Activated CD8-positive, alpha-beta memory T cell treated with anti-CD3 and anti-CD28 coated beads for 4 hours (primary cell): ENCODE measurements at regions not wholly inside any gene's neighbourhood (a gene's known extent, or its start where the extent isn't known, plus 50 kb on each side); places are given as distances from the start of the nearest gene placed in this dataset.
"Not testable (repeated sequence)": the region's sequence is repeated elsewhere in the genome, so short reads cannot be mapped to it uniquely, and the experiment has no call there.

ENCODE experiments used
- DNase-seq, 2 donors: peaks; one replicate each; pipeline ENCODE4 v3.0.0-alpha.2; 2020; ENCODE audit warnings: low read depth in 2 of 2

GRCh38 chr20:53856300-53857295 is 213.8 kb downstream of the BCAS1 start:
- DNase-seq: no peak

GRCh38 chr20:53855733-53856132 is 214.7 kb downstream of the BCAS1 start:
- DNase-seq: no peak

GRCh38 chr20:53854609-53854926 is 215.8 kb downstream of the BCAS1 start:
- DNase-seq: not testable (repeated sequence)

DNA sequence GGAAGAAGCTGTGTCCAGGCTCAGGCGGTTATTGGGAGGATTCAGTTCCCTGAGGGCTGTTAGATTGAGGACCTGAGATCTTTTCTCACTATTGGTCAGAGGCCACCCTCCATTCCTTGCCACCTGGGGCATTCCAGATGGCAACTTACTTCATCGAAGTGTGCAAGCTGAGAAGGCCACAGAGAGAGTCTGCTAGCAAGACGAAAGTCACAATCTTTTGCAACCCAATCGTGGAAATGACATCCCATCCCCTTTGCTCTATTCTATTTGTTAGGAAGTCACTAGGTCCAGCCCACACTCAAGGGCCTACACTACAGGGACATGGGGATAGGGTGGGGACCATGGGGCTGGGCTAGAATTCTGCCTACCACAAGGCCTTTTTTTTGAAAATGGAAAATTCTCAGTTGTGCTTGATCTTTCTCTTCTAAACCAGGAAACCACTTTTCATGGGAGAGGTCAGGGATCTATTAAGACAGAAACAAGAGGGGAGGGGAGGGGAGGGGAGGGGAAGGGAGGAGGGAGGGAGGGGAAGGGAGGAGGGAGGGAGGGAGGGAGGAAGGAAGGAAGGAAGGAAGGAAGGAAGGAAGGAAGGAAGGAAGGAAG is 217.2 kb downstream of the BCAS1 start:
- no peak for DNase-seq

GRCh38 chr20:53852691-53853090 is 217.7 kb downstream of the BCAS1 start:
- DNase-seq: no peak

GRCh38 chr20:53852014-53852413 is 218.4 kb downstream of the BCAS1 start:
- DNase-seq: no peak

DNA sequence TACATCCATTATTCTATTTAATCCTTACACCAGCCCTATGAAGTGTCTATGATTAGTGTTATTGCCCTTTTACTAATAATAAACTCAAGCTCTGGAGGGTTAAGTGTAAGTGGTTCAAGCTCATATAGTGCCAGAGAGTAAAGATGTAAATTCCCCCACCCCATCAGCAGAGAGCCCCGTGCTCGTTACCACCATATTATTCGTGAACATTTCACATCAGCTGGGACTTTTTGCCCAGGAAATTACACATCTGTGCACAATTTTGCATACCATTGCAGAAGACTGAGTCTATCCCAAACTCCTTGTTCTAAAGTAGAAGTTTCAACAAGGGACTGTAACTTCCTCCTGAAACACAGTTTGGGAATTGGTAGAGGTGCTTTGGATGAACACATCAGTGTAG is 220.1 kb downstream of the BCAS1 start:
- DNase-seq: no peak

GRCh38 chr20:53849471-53850059 is 220.8 kb downstream of the BCAS1 start:
- no peak for DNase-seq

- DNase-seq: no peak
Measured at GRCh38 chr20:53848304-53848703, 222.1 kb downstream of the BCAS1 start.

GRCh38 chr20:53847837-53848170 is 222.6 kb downstream of the BCAS1 start:
- DNase-seq: no peak

DNA sequence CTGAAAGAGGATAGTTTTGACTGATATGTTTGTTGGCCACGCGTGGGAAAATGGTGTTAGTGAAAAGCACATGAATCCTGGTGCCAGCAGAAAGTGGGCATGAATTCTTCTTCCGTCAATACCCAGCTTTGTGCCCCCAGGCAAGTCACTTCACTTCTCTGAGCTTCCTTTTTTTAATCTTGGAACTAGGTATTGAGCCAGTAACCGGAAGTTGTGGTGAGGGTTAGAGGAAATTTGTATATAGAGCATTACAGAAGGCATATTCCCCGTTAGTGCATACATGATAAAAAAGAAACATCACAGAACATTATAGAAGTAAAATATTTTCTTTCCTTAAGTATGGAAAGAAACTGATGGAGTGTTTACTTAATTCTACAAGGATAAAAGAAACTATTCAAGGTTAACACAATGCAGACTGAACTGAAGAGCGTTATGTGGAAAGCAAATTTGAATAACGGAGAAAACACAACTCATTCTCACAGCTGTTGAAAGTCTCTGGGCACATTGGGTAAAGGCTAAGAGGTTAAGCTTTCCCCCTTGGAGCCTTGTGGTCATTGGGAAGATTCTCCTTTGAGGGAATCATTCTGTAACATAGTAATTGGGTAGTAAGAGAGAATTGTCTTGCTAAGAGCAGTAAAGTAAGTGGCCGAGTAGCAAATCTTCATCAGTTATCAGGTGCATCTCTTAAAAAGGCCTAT is 223.1 kb downstream of the BCAS1 start:
- DNase-seq: no peak

GRCh38 chr20:53846640-53847039 is 223.8 kb downstream of the BCAS1 start:
- DNase-seq: no peak

GRCh38 chr20:53845980-53846379 is 224.4 kb downstream of the BCAS1 start:
- no peak for DNase-seq

- no peak for DNase-seq
Measured at GRCh38 chr20:53844259-53844658, 226.1 kb downstream of the BCAS1 start.

- DNase-seq: no peak
Measured at GRCh38 chr20:53843645-53844044, 226.7 kb downstream of the BCAS1 start.

GRCh38 chr20:53842301-53843099 is 227.9 kb downstream of the BCAS1 start:
- no peak for DNase-seq

DNA sequence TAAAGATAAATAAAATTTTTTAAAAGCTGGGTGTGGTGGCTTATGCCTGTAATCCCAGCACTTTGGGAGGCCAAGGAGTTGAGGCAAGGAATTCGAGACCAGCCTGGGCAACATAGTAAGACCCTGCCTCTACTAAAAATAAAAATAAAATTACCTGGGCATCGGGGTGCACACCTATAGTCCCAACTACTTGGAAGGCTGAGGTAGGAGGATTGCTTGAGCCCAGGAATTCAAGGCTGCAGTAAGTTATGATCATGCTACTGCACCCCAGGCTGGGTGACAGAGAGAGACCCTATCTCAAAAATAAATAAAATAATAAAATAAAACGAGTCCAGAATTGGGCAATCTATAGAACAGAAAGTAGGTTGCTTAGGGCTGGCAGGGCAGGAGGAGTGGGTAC is 228.7 kb downstream of the BCAS1 start:
- no peak for DNase-seq

DNA sequence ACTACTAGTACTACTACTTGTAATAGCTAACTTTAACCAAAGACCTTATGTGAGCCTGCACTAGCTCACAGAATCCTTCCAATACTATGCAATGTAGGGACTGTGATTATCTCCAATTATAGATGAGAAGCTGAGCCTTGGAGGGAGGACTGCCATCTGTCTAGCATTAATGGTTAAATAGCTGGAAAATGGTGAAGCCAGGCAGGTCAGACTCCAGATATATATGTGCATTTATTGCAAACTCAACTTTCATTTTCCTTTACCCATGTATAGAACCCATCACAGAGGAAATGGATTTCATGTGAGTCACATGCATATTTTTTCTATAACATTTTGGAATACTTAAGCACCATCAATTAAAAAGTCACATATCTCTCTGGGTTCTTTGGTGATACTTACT is 229.9 kb downstream of the BCAS1 start:
- no peak for DNase-seq

DNA sequence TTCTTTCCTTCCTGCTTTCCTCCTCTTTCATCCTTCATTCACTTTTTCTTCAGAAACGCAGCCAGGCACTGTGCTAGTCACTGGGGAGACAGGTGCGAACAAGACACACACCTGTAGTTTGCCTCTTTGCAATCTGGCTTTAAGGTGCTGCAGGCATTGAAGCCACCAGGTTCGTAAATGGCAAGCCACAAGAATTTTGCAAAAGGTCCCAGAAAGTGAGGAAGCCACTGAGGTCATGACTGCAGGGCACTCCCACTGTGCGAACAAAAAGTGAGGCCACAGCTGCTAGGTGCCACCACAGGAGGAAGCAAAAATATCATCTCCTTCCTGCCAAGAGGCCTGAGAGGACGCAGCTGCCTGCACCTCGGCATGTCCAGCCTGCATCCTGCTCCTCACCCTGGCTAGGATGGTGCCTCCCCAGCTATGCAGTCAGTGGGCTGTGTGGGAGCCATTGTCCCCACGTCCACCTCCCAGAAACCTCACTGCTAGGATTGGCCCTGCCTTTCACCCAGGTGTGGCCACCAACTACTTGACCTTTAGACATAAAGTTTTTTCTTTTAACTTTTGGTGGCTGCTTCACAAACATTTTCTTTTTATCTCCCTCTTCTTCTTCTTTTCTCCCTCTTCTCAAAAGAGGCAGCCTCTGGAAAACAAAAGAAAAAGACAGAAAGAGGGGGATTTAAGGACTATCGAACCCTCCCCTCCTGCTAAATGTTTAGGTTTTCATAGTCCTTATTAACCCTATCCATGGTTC is 230.8 kb downstream of the BCAS1 start:
- peak; percentile 23 to 45 for DNase-seq

GRCh38 chr20:53838311-53838868 is 232.0 kb downstream of the BCAS1 start:
- DNase-seq: no peak
